ENCODE measurements at regions not wholly inside any gene's neighbourhood (a gene's known extent, or its start where the extent isn't known, plus 50 kb on each side); places are given as distances from the start of the nearest gene placed in this dataset.

DNA sequence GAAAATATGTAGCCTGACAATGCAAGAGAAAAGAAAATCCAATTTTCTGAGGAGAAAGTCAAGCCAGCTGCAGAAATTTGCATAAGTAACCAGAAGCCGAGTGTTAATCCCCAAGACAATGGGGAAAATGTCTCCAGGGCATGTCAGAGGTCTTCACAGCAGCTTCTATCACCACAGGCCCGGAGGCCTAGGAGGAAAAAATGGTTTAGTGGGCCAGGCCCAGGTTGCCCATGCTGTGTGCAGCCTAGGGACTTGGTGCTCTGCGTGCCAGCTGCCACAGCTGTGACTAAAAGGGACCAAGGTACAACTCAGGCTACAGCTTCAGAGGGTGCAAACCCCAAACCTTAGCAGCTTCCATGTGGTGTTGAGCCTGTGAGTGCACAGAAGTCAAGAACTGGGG is 201.2 kb upstream of the SOX2 start:
- TF ChIP-seq, protein P1, sequence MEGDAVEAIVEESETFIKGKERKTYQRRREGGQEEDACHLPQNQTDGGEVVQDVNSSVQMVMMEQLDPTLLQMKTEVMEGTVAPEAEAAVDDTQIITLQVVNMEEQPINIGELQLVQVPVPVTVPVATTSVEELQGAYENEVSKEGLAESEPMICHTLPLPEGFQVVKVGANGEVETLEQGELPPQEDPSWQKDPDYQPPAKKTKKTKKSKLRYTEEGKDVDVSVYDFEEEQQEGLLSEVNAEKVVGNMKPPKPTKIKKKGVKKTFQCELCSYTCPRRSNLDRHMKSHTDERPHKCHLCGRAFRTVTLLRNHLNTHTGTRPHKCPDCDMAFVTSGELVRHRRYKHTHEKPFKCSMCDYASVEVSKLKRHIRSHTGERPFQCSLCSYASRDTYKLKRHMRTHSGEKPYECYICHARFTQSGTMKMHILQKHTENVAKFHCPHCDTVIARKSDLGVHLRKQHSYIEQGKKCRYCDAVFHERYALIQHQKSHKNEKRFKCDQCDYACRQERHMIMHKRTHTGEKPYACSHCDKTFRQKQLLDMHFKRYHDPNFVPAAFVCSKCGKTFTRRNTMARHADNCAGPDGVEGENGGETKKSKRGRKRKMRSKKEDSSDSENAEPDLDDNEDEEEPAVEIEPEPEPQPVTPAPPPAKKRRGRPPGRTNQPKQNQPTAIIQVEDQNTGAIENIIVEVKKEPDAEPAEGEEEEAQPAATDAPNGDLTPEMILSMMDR (IDR thresholded peaks at IDR 0.05), result no peak
- TF ChIP-seq EP300 (IDR thresholded peaks at IDR 0.05; ENCODE audit: borderline replicate concordance in 1 of 2, low read depth in 1 of 2, low read length in 1 of 2) (no peak), SIN3A (IDR thresholded peaks at IDR 0.05; ENCODE audit: borderline replicate concordance, low read depth, low read length) (no peak), RXRA (IDR thresholded peaks at IDR 0.05; ENCODE audit: borderline replicate concordance, low read depth) (no peak), POLR2AphosphoS5 (IDR thresholded peaks at IDR 0.05; ENCODE audit: low read depth, low read length) (no peak), RAD21 (IDR thresholded peaks at IDR 0.05; ENCODE audit: low read length) (no peak)
- TF ChIP-seq, protein P2, sequence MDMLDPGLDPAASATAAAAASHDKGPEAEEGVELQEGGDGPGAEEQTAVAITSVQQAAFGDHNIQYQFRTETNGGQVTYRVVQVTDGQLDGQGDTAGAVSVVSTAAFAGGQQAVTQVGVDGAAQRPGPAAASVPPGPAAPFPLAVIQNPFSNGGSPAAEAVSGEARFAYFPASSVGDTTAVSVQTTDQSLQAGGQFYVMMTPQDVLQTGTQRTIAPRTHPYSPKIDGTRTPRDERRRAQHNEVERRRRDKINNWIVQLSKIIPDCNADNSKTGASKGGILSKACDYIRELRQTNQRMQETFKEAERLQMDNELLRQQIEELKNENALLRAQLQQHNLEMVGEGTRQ (IDR thresholded peaks at IDR 0.05; ENCODE audit: borderline replicate concordance, low read depth, low read length), result no peak

Measured in SK-N-SH (cell line).